ENCODE measurements at regions not wholly inside any gene's neighbourhood (a gene's known extent, or its start where the extent isn't known, plus 50 kb on each side); places are given as distances from the start of the nearest gene placed in this dataset.
A peak's percentile ranks its signal among the peaks of the same experiment; 100 is the strongest.

- in situ Hi-C loops (cut with MboI; ENCODE audit: low pct_unique_long_range_greater_than_20kb, low sequenced_read_pairs) = no loop called here
- no peak for DNase-seq
Measured at GRCh38 chr2:120451334-120451733, 105.4 kb downstream of the INHBB start.

GRCh38 chr2:120452131-120452530, 106.2 kb downstream of the INHBB start:
- DNase-seq = no peak
- in situ Hi-C loops (cut with MboI; ENCODE audit: low pct_unique_long_range_greater_than_20kb, low sequenced_read_pairs) = no loop called here

GRCh38 chr2:120452945-120453634, 107.2 kb downstream of the INHBB start:
- DNase-seq = no peak
- in situ Hi-C loops (cut with MboI; ENCODE audit: low pct_unique_long_range_greater_than_20kb, low sequenced_read_pairs) = no loop called here

GRCh38 chr2:120453635-120453998, 107.7 kb downstream of the INHBB start:
- DNase-seq = no peak
- in situ Hi-C loops (cut with MboI; ENCODE audit: low pct_unique_long_range_greater_than_20kb, low sequenced_read_pairs) = no loop called here

GRCh38 chr2:120454654-120455385, 108.9 kb downstream of the INHBB start:
- DNase-seq = no peak
- in situ Hi-C loops (cut with MboI; ENCODE audit: low pct_unique_long_range_greater_than_20kb, low sequenced_read_pairs) = no loop called here

GRCh38 chr2:120455390-120455789, 109.5 kb downstream of the INHBB start:
- in situ Hi-C loops (cut with MboI; ENCODE audit: low pct_unique_long_range_greater_than_20kb, low sequenced_read_pairs) = no loop called here
- no peak for DNase-seq

- DNase-seq = peak; percentile 6
- in situ Hi-C loops (cut with MboI; ENCODE audit: low pct_unique_long_range_greater_than_20kb, low sequenced_read_pairs) = no loop called here
Measured at GRCh38 chr2:120456867-120457266, 110.9 kb downstream of the INHBB start.

- in situ Hi-C loops (cut with MboI; ENCODE audit: low pct_unique_long_range_greater_than_20kb, low sequenced_read_pairs) = no loop called here
- no peak for DNase-seq
Measured at GRCh38 chr2:120460511-120460910, 114.6 kb downstream of the INHBB start.

GRCh38 chr2:120461092-120461491, 115.2 kb downstream of the INHBB start:
- in situ Hi-C loops (cut with MboI; ENCODE audit: low pct_unique_long_range_greater_than_20kb, low sequenced_read_pairs) = no loop called here
- DNase-seq = no peak

GRCh38 chr2:120461546-120462537, 115.9 kb downstream of the INHBB start:
- in situ Hi-C loops (cut with MboI; ENCODE audit: low pct_unique_long_range_greater_than_20kb, low sequenced_read_pairs) = no loop called here
- no peak for DNase-seq

GRCh38 chr2:120463527-120463926, 117.6 kb downstream of the INHBB start:
- in situ Hi-C loops (cut with MboI; ENCODE audit: low pct_unique_long_range_greater_than_20kb, low sequenced_read_pairs) = no loop called here
- DNase-seq = no peak

- no peak for DNase-seq
- in situ Hi-C loops (cut with MboI; ENCODE audit: low pct_unique_long_range_greater_than_20kb, low sequenced_read_pairs) = no loop called here
Measured at GRCh38 chr2:120463996-120464395, 118.1 kb downstream of the INHBB start.

- in situ Hi-C loops (cut with MboI; ENCODE audit: low pct_unique_long_range_greater_than_20kb, low sequenced_read_pairs) = no loop called here
- DNase-seq = no peak
Measured at GRCh38 chr2:120464448-120464931, 118.6 kb downstream of the INHBB start.

- DNase-seq = no peak
- in situ Hi-C loops (cut with MboI; ENCODE audit: low pct_unique_long_range_greater_than_20kb, low sequenced_read_pairs) = no loop called here
Measured at GRCh38 chr2:120465012-120465700, 119.2 kb downstream of the INHBB start.

- DNase-seq = no peak
- in situ Hi-C loops (cut with MboI; ENCODE audit: low pct_unique_long_range_greater_than_20kb, low sequenced_read_pairs) = no loop called here
Measured at GRCh38 chr2:120465701-120465988, 119.7 kb downstream of the INHBB start.

GRCh38 chr2:120465989-120466703, 120.2 kb downstream of the INHBB start:
- in situ Hi-C loops (cut with MboI; ENCODE audit: low pct_unique_long_range_greater_than_20kb, low sequenced_read_pairs) = no loop called here
- no peak for DNase-seq

GRCh38 chr2:120466704-120467054, 120.7 kb downstream of the INHBB start:
- in situ Hi-C loops (cut with MboI; ENCODE audit: low pct_unique_long_range_greater_than_20kb, low sequenced_read_pairs) = no loop called here

GRCh38 chr2:120468136-120468535, 122.2 kb downstream of the INHBB start:
- in situ Hi-C loops (cut with MboI; ENCODE audit: low pct_unique_long_range_greater_than_20kb, low sequenced_read_pairs) = no loop called here
- DNase-seq = no peak

More at GRCh38 chr2:120466704-120467054, 120.7 kb downstream of the INHBB start:
- no peak for DNase-seq

GRCh38 chr2:120469426-120469825, 123.5 kb downstream of the INHBB start:
- DNase-seq = no peak
- in situ Hi-C loops (cut with MboI; ENCODE audit: low pct_unique_long_range_greater_than_20kb, low sequenced_read_pairs) = no loop called here
